ENCODE measurements at regions not wholly inside any gene's neighbourhood (a gene's known extent, or its start where the extent isn't known, plus 50 kb on each side); places are given as distances from the start of the nearest gene placed in this dataset.

DNA sequence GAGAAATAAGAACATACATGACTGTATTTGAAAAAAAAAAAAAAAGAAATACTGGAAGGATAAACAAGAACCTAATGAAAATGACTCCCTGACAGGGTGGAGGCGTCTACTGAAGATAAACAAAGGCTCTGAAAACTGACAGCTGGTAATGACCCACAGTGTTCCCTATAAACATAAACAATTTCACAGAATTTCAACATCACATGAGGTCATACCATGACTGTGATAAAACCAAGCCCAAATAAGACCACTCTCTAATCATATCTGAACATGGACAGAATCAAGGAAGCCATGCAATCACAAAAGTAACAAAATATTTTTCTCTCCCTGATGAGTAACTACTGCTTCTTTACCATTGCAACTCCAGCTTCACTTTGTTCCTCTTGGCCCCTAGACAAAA lies 159.3 kb downstream of the FAM124B start:
- Mint-ChIP-seq H3K4me3 (ENCODE audit: unreplicated experiment) (no peak overlapping the region), H3K9me3 (ENCODE audit: unreplicated experiment) (no peaks in the 10 kb centered on the region), H3K36me3 (ENCODE audit: insufficient read depth, unreplicated experiment) (no peaks in the 10 kb centered on the region), H3K27ac (ENCODE audit: unreplicated experiment) (no peak overlapping the region), H3K4me1 (ENCODE audit: low read depth, unreplicated experiment) (no peaks in the 10 kb centered on the region), H3K27me3 (ENCODE audit: insufficient read depth, unreplicated experiment) (no peaks in the 10 kb centered on the region)
- H3K27me3 ChIP-seq (replicated peaks; ENCODE audit: control insufficient read depth, insufficient read depth, low read length): no peaks in the 10 kb centered on the region
- POLR2A ChIA-PET: no interaction called here
- no peak for DNase-seq
- CTCF ChIA-PET: no interaction called here
- H3K4me1 ChIP-seq: no peaks in the 10 kb centered on the region
- no peaks in the 10 kb centered on the region; the same call in 1 of the 2 replicates for H3K36me3 ChIP-seq (ENCODE audit: control insufficient read depth, insufficient read depth, low read length)
- H3K4me3 ChIP-seq (ENCODE audit: low read depth, low read length): no peak overlapping the region
- TF ChIP-seq, protein P1, sequence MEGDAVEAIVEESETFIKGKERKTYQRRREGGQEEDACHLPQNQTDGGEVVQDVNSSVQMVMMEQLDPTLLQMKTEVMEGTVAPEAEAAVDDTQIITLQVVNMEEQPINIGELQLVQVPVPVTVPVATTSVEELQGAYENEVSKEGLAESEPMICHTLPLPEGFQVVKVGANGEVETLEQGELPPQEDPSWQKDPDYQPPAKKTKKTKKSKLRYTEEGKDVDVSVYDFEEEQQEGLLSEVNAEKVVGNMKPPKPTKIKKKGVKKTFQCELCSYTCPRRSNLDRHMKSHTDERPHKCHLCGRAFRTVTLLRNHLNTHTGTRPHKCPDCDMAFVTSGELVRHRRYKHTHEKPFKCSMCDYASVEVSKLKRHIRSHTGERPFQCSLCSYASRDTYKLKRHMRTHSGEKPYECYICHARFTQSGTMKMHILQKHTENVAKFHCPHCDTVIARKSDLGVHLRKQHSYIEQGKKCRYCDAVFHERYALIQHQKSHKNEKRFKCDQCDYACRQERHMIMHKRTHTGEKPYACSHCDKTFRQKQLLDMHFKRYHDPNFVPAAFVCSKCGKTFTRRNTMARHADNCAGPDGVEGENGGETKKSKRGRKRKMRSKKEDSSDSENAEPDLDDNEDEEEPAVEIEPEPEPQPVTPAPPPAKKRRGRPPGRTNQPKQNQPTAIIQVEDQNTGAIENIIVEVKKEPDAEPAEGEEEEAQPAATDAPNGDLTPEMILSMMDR (IDR thresholded peaks at IDR 0.05; ENCODE audit: insufficient read depth in 1 of 2, low read depth in 1 of 2, low read length in 1 of 2, severe bottlenecking in 1 of 2, unreplicated experiment in 1 of 2): no peak
- no peaks in the 10 kb centered on the region for H3K9me3 ChIP-seq
- no TSS peak for BruUV-seq (replicated peaks)
- intact Hi-C loops (cut with micrococcal nuclease; ENCODE audit: unreplicated experiment): no loop called here

GRCh38 chr2:224241812-224242211 lies 160.1 kb downstream of the FAM124B start:
- no peaks in the 10 kb centered on the region; the same call in 1 of the 2 replicates for H3K27me3 ChIP-seq (replicated peaks; ENCODE audit: control insufficient read depth, insufficient read depth, low read length)
- no peaks in the 10 kb centered on the region for H3K27me3 Mint-ChIP-seq (ENCODE audit: insufficient read depth, unreplicated experiment)
- H3K36me3 Mint-ChIP-seq (ENCODE audit: insufficient read depth, unreplicated experiment): no peaks in the 10 kb centered on the region
- H3K27ac Mint-ChIP-seq (ENCODE audit: unreplicated experiment): no peak overlapping the region
- POLR2A ChIA-PET: no interaction called here
- TF ChIP-seq, protein P1 (IDR thresholded peaks at IDR 0.05; ENCODE audit: insufficient read depth in 1 of 2, low read depth in 1 of 2, low read length in 1 of 2, severe bottlenecking in 1 of 2, unreplicated experiment in 1 of 2): no peak
- intact Hi-C loops (cut with micrococcal nuclease; ENCODE audit: unreplicated experiment): no loop called here
- CTCF ChIA-PET: no interaction called here
- no peak overlapping the region for H3K4me3 Mint-ChIP-seq (ENCODE audit: unreplicated experiment)
- no peaks in the 10 kb centered on the region; the same call in 1 of the 2 replicates for H3K36me3 ChIP-seq (ENCODE audit: control insufficient read depth, insufficient read depth, low read length)
- no peaks in the 10 kb centered on the region for H3K4me1 ChIP-seq
- no peaks in the 10 kb centered on the region for H3K9me3 ChIP-seq
- no peaks in the 10 kb centered on the region for H3K9me3 Mint-ChIP-seq (ENCODE audit: unreplicated experiment)
- BruUV-seq (replicated peaks): no TSS peak
- H3K4me3 ChIP-seq (ENCODE audit: low read depth, low read length): no peak overlapping the region
- no peaks in the 10 kb centered on the region for H3K4me1 Mint-ChIP-seq (ENCODE audit: low read depth, unreplicated experiment)
- DNase-seq: no peak

GRCh38 chr2:224241001-224241400 lies 160.9 kb downstream of the FAM124B start:
- no peaks in the 10 kb centered on the region; the same call in 1 of the 2 replicates for H3K36me3 ChIP-seq (ENCODE audit: control insufficient read depth, insufficient read depth, low read length)
- no peaks in the 10 kb centered on the region for H3K4me1 Mint-ChIP-seq (ENCODE audit: low read depth, unreplicated experiment)
- DNase-seq: no peak
- no peak overlapping the region for H3K4me3 Mint-ChIP-seq (ENCODE audit: unreplicated experiment)
- H3K9me3 Mint-ChIP-seq (ENCODE audit: unreplicated experiment): no peaks in the 10 kb centered on the region
- H3K27ac Mint-ChIP-seq (ENCODE audit: unreplicated experiment): no peak overlapping the region
- H3K36me3 Mint-ChIP-seq (ENCODE audit: insufficient read depth, unreplicated experiment): no peaks in the 10 kb centered on the region
- CTCF ChIA-PET: no interaction called here
- no peak overlapping the region for H3K4me3 ChIP-seq (ENCODE audit: low read depth, low read length)
- TF ChIP-seq, protein P1 (IDR thresholded peaks at IDR 0.05; ENCODE audit: insufficient read depth in 1 of 2, low read depth in 1 of 2, low read length in 1 of 2, severe bottlenecking in 1 of 2, unreplicated experiment in 1 of 2): no peak
- BruUV-seq (replicated peaks): no TSS peak
- no peaks in the 10 kb centered on the region for H3K27me3 Mint-ChIP-seq (ENCODE audit: insufficient read depth, unreplicated experiment)
- intact Hi-C loops (cut with micrococcal nuclease; ENCODE audit: unreplicated experiment): no loop called here
- POLR2A ChIA-PET: no interaction called here
- no peaks in the 10 kb centered on the region; the same call in 1 of the 2 replicates for H3K27me3 ChIP-seq (replicated peaks; ENCODE audit: control insufficient read depth, insufficient read depth, low read length)
- H3K4me1 ChIP-seq: no peaks in the 10 kb centered on the region
- H3K9me3 ChIP-seq: no peaks in the 10 kb centered on the region

Data from Caco-2 (cell line).